Breast epithelium (tissue), 3 donors: ENCODE measurements at regions not wholly inside any gene's neighbourhood (a gene's known extent, or its start where the extent isn't known, plus 50 kb on each side); places are given as distances from the start of the nearest gene placed in this dataset.

ENCODE experiments used
- POLR2A ChIP-seq: fragments of 450-650 bp; IDR thresholded peaks from one replicate; pipeline ENCODE4 v1.6.1; 2016; ENCODE audit warnings: antibody characterized with exemption, mild to moderate bottlenecking, moderate library complexity
- POLR2AphosphoS5 ChIP-seq, 3 donors: sonication (generic); formaldehyde crosslinking; IDR thresholded peaks; one replicate each; pipeline ENCODE4 v1.6.1; 2017; ENCODE audit warnings: antibody characterized with exemption in 3 of 3
- TF ChIP-seq, protein P1 (sequence below), 3 donors: fragments of 450-650 bp; IDR thresholded peaks; one replicate each; pipeline ENCODE4 v1.5.1; 2016 to 2017; ENCODE audit warnings: antibody characterized with exemption in 3 of 3, mild to moderate bottlenecking in 3 of 3, moderate library complexity in 3 of 3

DNA sequence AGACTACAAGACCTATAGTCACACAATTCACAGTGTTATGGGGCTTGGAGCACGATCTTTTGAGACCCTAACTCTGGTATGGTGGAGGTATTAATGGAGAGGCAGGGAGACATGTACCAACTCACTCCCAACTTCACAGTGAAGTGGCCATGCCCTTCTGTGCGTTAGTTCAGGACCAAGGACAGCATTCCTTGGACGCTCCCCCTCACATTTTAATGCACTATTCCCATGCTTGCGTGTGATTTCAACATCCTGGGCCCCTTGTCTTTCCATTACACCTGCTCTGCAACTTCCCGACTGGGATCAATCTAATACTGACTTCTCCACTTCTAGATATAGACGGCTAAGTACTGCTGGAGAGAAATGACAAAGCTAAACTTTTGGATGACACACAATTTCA, 72.7 kb downstream of the PLCE1 start:
- TF ChIP-seq, protein P1, sequence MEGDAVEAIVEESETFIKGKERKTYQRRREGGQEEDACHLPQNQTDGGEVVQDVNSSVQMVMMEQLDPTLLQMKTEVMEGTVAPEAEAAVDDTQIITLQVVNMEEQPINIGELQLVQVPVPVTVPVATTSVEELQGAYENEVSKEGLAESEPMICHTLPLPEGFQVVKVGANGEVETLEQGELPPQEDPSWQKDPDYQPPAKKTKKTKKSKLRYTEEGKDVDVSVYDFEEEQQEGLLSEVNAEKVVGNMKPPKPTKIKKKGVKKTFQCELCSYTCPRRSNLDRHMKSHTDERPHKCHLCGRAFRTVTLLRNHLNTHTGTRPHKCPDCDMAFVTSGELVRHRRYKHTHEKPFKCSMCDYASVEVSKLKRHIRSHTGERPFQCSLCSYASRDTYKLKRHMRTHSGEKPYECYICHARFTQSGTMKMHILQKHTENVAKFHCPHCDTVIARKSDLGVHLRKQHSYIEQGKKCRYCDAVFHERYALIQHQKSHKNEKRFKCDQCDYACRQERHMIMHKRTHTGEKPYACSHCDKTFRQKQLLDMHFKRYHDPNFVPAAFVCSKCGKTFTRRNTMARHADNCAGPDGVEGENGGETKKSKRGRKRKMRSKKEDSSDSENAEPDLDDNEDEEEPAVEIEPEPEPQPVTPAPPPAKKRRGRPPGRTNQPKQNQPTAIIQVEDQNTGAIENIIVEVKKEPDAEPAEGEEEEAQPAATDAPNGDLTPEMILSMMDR (IDR thresholded peaks at IDR 0.05) = no peak
- TF ChIP-seq POLR2A (no peak), POLR2AphosphoS5 (IDR thresholded peaks at IDR 0.05) (no peak)
